Esophagus muscularis mucosa (tissue), 4 donors: ENCODE measurements at regions not wholly inside any gene's neighbourhood (a gene's known extent, or its start where the extent isn't known, plus 50 kb on each side); places are given as distances from the start of the nearest gene placed in this dataset.

ENCODE experiments used
- CTCF ChIP-seq, 3 experiments: fragments of 200-600 bp in 2 of 3; fragments of 450-650 bp in 1 of 3; sonication (generic) in 2 of 3; IDR thresholded peaks; one replicate each; pipeline ENCODE4 v1.5.1; 2017 to 2019; ENCODE audit warnings: antibody characterized with exemption in 3 of 3, mild to moderate bottlenecking in 2 of 3, moderate library complexity in 1 of 3
- EP300 ChIP-seq: sonication (generic); formaldehyde crosslinking; IDR thresholded peaks from one replicate; pipeline ENCODE4 v1.6.1; 2017; ENCODE audit warnings: antibody characterized with exemption
- POLR2A ChIP-seq: fragments of 450-650 bp; IDR thresholded peaks from one replicate; pipeline ENCODE4 v1.6.1; 2017; ENCODE audit warnings: antibody characterized with exemption, moderate library complexity, mild to moderate bottlenecking, low read depth
- POLR2AphosphoS5 ChIP-seq, 2 donors: sonication (generic); formaldehyde crosslinking; IDR thresholded peaks; one replicate each; pipeline ENCODE4 v1.6.1; 2017; ENCODE audit warnings: antibody characterized with exemption in 2 of 2

- TF ChIP-seq CTCF (IDR thresholded peaks at IDR 0.05): no peak
- TF ChIP-seq EP300: no peak
- no peak for TF ChIP-seq POLR2A
- no peak for TF ChIP-seq POLR2AphosphoS5 (IDR thresholded peaks at IDR 0.05)
Measured at GRCh38 chr2:149921911-149922616, 334.5 kb upstream of the MMADHC start.
